ENCODE measurements at regions not wholly inside any gene's neighbourhood (a gene's known extent, or its start where the extent isn't known, plus 50 kb on each side); places are given as distances from the start of the nearest gene placed in this dataset.

GRCh38 chr13:65985612-65986011, 1244.5 kb downstream of the PCDH9 start:
- no peak overlapping the region for H3K4me3 ChIP-seq (ENCODE audit: low read depth, low read length)
- TF ChIP-seq CTCF (conservative IDR thresholded peaks at IDR 0.05; ENCODE audit: low read depth, low read length) = peak; percentile 25
- no peak for DNase-seq (ENCODE audit: low read depth)

DNA sequence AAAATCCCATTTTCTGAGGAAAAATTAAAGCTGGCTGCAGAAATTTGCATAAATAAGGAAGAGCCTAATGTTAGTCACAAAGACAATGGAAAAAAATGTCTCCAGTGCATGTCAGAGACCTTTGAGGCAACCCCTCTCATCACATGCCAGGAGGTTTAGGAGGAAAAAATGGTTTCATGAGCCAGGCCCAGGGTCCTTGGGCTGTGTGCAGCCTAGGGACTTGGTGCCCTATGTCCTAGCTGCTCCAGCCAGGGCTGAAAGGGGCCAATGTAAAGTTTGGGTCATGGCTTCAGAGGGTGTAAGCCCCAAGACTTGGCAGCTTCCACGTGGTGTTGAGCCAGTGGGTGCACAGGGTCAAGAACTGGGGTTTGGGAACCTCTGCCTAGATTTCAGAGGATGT, 1252.6 kb downstream of the PCDH9 start:
- DNase-seq (ENCODE audit: low read depth) = no peak
- no peak for TF ChIP-seq CTCF (conservative IDR thresholded peaks at IDR 0.05; ENCODE audit: low read depth, low read length)
- H3K4me3 ChIP-seq (ENCODE audit: low read depth, low read length) = no peak overlapping the region

DNA sequence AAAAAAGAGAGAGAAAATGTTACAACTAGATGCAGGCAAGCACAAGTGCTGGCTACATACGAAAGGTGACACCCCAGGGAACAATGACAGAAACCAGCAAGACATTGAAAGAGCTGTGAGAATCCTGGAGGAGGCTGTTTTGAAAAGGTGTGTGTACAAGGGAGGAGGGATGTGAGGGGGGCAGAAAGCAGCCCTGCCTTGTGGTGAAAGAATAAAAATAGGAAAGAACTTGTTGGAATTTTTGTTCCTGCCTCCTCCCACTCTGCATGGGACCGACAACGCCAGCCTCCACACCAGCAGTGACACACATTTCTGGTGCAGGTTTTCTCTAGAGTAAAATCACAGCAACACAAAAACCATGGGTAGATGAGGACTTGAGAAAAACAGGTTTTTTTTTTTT, 1258.6 kb downstream of the PCDH9 start:
- H3K4me3 ChIP-seq (ENCODE audit: low read depth, low read length) = no peak overlapping the region
- DNase-seq (ENCODE audit: low read depth) = no peak
- TF ChIP-seq CTCF (conservative IDR thresholded peaks at IDR 0.05; ENCODE audit: low read depth, low read length) = no peak

- DNase-seq (ENCODE audit: low read depth) = peak; percentile 16
- H3K4me3 ChIP-seq (ENCODE audit: low read depth, low read length) = no peak overlapping the region
- peak; percentile 70 for TF ChIP-seq CTCF (conservative IDR thresholded peaks at IDR 0.05; ENCODE audit: low read depth, low read length)
Measured at GRCh38 chr13:65966991-65967451, 1263.1 kb downstream of the PCDH9 start.

DNA sequence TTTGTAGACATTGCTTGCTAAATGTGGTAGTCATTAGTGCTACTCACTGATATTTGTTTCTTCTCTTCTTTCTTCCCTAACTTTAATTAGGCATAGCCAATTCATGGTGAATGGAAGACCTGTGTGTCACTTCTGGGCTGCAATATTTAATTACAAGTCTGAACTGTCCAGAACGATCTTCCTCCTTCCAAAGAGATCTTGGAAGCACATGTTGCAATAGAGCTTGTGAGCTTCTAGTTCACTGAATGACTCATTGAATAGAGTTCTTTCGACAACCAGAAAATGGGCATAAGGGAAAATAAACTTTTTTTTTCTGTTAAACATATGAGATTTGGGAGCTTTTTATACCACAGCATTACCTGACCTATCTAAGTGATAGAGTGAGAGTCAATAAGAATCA, 1264.6 kb downstream of the PCDH9 start:
- H3K4me3 ChIP-seq (ENCODE audit: low read depth, low read length) = no peak overlapping the region
- no peak for DNase-seq (ENCODE audit: low read depth)
- TF ChIP-seq CTCF (conservative IDR thresholded peaks at IDR 0.05; ENCODE audit: low read depth, low read length) = no peak

- TF ChIP-seq CTCF (conservative IDR thresholded peaks at IDR 0.05; ENCODE audit: low read depth, low read length) = no peak
- DNase-seq (ENCODE audit: low read depth) = no peak
- H3K4me3 ChIP-seq (ENCODE audit: low read depth, low read length) = no peak overlapping the region
Measured at GRCh38 chr13:65964672-65965071, 1265.5 kb downstream of the PCDH9 start.

DNA sequence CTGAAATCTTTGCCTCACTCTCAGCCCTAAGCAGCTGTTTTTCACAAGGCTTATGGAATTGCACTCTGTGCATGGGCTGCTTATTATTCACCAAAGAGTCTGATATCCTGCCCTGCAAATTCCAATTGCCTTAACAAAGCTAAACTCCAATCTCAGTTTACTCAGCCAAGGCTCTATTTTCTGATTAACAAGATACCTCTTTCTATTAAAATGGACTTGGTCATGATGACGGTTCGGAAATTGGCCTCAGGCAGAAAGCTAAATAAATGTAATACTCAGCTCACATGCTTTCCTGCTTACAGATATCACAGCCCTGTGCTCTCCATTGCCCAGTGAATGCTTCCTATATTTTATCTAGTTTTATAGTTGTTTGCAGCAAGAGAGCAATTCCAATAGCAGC, 1270.8 kb downstream of the PCDH9 start:
- no peak for DNase-seq (ENCODE audit: low read depth)

More for the DNA sequence above, 1270.8 kb downstream of the PCDH9 start:
- TF ChIP-seq CTCF (conservative IDR thresholded peaks at IDR 0.05; ENCODE audit: low read depth, low read length) = no peak
- no peak overlapping the region for H3K4me3 ChIP-seq (ENCODE audit: low read depth, low read length)
